Osteoblast (primary cell): ENCODE measurements at regions not wholly inside any gene's neighbourhood (a gene's known extent, or its start where the extent isn't known, plus 50 kb on each side); places are given as distances from the start of the nearest gene placed in this dataset.

Experiments
- DNase-seq: peaks from one replicate; pipeline ENCODE4 v3.0.0; 2011; ENCODE audit warnings: low spot score, mixed read lengths; ENCODE audit not compliant: insufficient read length; ENCODE audit errors: missing footprints
- H2AFZ ChIP-seq: 2 replicates; pipeline ENCODE4 v1.6.0; 2011; ENCODE audit warnings: mild to moderate bottlenecking, low read length
- H3K27ac ChIP-seq: 2 replicates; pipeline ENCODE4 v1.5.1; 2011; ENCODE audit warnings: mild to moderate bottlenecking, low read depth, low read length, moderate library complexity
- H3K27me3 ChIP-seq: 2 replicates; pipeline ENCODE4 v1.6.0; 2012; ENCODE audit warnings: mild to moderate bottlenecking, control low read depth, inconsistent platforms, low read length, moderate library complexity; ENCODE audit not compliant: insufficient read depth
- H3K36me3 ChIP-seq: 2 replicates; pipeline ENCODE4 v1.5.1; 2011; ENCODE audit warnings: mild to moderate bottlenecking, low read length, control low read depth, moderate library complexity; ENCODE audit not compliant: insufficient read depth
- H3K4me1 ChIP-seq: 2 replicates; pipeline ENCODE4 v1.5.1; 2011; ENCODE audit warnings: mild to moderate bottlenecking, low read length, control low read depth, moderate library complexity; ENCODE audit not compliant: insufficient read depth
- H3K4me2 ChIP-seq: 2 replicates; pipeline ENCODE4 v1.6.0; 2011; ENCODE audit warnings: mild to moderate bottlenecking, low read length; ENCODE audit not compliant: insufficient read depth
- H3K4me3 ChIP-seq: fragments of 200-600 bp; sonication (generic); 3 replicates; pipeline ENCODE4 v1.5.1; 2012; ENCODE audit warnings: mild to moderate bottlenecking, low read length, inconsistent platforms; ENCODE audit not compliant: insufficient read depth
- H3K79me2 ChIP-seq: 2 replicates; pipeline ENCODE4 v1.6.0; 2012; ENCODE audit warnings: mild to moderate bottlenecking, low read length, control low read depth, inconsistent platforms; ENCODE audit not compliant: insufficient read depth
- H3K9me3 ChIP-seq: 2 replicates; pipeline ENCODE4 v1.5.1; 2011; ENCODE audit warnings: low read depth, low read length, control low read depth
- H4K20me1 ChIP-seq: 2 replicates; pipeline ENCODE4 v1.6.0; 2012; ENCODE audit warnings: mild to moderate bottlenecking, low read length, control low read depth; ENCODE audit not compliant: insufficient read depth
- CTCF ChIP-seq: IDR thresholded peaks from 2 replicates; pipeline ENCODE4 v1.5.1; 2011; ENCODE audit warnings: mild to moderate bottlenecking, low read depth, low read length, moderate library complexity; ENCODE audit errors: extremely low read depth

GRCh38 chr10:123515661-123516060, 150.5 kb upstream of the GPR26 start:
- no peak overlapping the region for H3K27ac ChIP-seq
- H2AFZ ChIP-seq: no peak overlapping the region
- H3K9me3 ChIP-seq: no peaks in the 10 kb centered on the region
- no peaks in the 10 kb centered on the region for H3K4me1 ChIP-seq
- DNase-seq: no peak
- TF ChIP-seq CTCF: no peak
- no peaks in the 10 kb centered on the region for H4K20me1 ChIP-seq
- H3K27me3 ChIP-seq: no peaks in the 10 kb centered on the region
- no peaks in the 10 kb centered on the region for H3K36me3 ChIP-seq
- H3K4me3 ChIP-seq: no peak overlapping the region
- H3K79me2 ChIP-seq: no peaks in the 10 kb centered on the region
- no peak overlapping the region for H3K4me2 ChIP-seq

GRCh38 chr10:123516291-123516690, 149.9 kb upstream of the GPR26 start:
- H3K36me3 ChIP-seq: no peaks in the 10 kb centered on the region
- TF ChIP-seq CTCF: no peak
- no peak overlapping the region for H3K4me2 ChIP-seq
- no peak for DNase-seq
- H3K4me1 ChIP-seq: no peaks in the 10 kb centered on the region
- no peaks in the 10 kb centered on the region for H4K20me1 ChIP-seq
- H2AFZ ChIP-seq: no peak overlapping the region
- H3K27ac ChIP-seq: no peak overlapping the region
- H3K79me2 ChIP-seq: no peaks in the 10 kb centered on the region
- H3K9me3 ChIP-seq: no peaks in the 10 kb centered on the region
- H3K4me3 ChIP-seq: no peak overlapping the region
- H3K27me3 ChIP-seq: no peaks in the 10 kb centered on the region

- no peaks in the 10 kb centered on the region for H3K9me3 ChIP-seq
Measured at GRCh38 chr10:123517426-123517825, 148.7 kb upstream of the GPR26 start.

GRCh38 chr10:123517901-123518300, 148.3 kb upstream of the GPR26 start:
- H3K27ac ChIP-seq: no peak overlapping the region
- no peak for TF ChIP-seq CTCF
- H4K20me1 ChIP-seq: no peaks in the 10 kb centered on the region
- no peak overlapping the region for H2AFZ ChIP-seq
- H3K4me1 ChIP-seq: no peaks in the 10 kb centered on the region
- H3K36me3 ChIP-seq: no peaks in the 10 kb centered on the region
- no peaks in the 10 kb centered on the region for H3K79me2 ChIP-seq
- DNase-seq: no peak
- H3K4me2 ChIP-seq: no peak overlapping the region
- H3K9me3 ChIP-seq: no peaks in the 10 kb centered on the region
- no peaks in the 10 kb centered on the region for H3K27me3 ChIP-seq
- H3K4me3 ChIP-seq: no peak overlapping the region

More at GRCh38 chr10:123517426-123517825, 148.7 kb upstream of the GPR26 start:
- H3K27ac ChIP-seq: no peak overlapping the region
- DNase-seq: no peak
- H2AFZ ChIP-seq: no peak overlapping the region
- H4K20me1 ChIP-seq: no peaks in the 10 kb centered on the region
- H3K27me3 ChIP-seq: no peaks in the 10 kb centered on the region
- no peaks in the 10 kb centered on the region for H3K79me2 ChIP-seq
- no peak for TF ChIP-seq CTCF
- H3K4me2 ChIP-seq: no peak overlapping the region
- no peak overlapping the region for H3K4me3 ChIP-seq
- H3K36me3 ChIP-seq: no peaks in the 10 kb centered on the region
- H3K4me1 ChIP-seq: no peaks in the 10 kb centered on the region
